AG08395 (cell line): ENCODE measurements at regions not wholly inside any gene's neighbourhood (a gene's known extent, or its start where the extent isn't known, plus 50 kb on each side); places are given as distances from the start of the nearest gene placed in this dataset.

Experiments used
- DNase-seq: peaks from one replicate; pipeline ENCODE4 v3.0.0; 2012; ENCODE audit warnings: mixed read lengths, low spot score

DNA sequence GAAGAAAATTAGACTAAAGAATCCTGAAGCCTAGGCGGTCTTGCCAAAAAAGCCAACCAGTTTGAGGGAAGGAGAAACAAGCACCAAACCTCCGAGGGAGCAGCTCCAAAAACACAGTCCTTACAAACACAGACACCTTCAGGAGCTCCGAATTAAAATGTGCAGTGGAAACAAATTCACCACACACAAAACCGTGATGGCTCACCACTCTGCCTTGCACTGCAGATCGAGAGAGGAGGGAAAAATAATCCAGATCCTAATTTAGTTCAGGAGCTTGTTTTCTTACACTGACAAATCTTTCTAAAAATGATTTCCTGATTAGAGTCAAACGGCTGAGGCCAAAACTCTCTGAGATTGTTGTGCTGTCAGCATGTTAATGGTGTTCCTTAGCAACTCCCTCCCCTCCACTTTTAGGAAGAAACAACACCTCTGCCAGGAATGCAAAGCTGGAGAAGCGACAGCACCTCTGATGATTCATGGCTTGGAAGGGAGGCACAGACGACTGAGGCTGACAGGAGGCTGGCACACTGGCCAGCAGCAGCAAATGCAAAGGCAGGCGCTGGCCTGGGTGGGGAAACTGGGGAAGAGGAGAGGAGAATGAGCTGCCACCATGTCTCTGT lies 249.4 kb upstream of the KLHL29 start:
- no peak for DNase-seq

DNA sequence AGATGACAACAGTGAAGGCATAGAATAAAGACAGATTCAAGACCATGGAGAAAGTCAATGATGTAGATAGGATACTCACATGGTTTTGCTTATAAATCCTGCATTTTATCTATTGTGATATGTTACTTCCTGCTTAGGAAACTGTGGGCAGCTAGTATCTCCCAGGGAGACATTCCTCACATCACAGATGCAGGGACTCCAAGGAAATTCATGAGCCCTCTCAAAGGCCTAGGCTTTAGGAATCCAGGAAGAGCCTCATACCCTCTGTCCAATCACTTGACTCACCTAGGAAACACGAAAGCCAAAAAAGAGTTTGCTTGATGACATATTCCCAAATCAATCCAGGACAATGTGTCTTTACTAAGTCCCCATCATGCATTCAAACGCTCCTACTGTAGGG lies 247.8 kb upstream of the KLHL29 start:
- DNase-seq, result no peak

DNA sequence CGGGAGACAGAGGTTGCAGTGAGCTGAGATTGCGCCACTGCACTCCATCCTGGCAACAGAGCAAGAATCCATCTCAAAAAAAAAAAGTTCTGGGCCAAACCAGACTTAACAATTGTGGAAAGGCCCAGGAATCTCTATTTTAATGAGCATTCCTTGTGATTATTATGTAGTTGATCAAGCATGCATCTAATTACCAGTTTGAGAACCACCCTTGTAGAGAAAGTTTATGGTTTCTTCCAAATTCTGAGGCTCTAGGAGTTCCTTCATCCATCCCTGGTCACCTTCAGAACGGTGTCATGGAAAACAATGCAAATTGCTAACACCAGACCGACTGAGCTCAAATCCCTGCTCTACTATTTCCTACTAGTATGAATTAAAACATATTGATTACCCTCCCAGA lies 246.3 kb upstream of the KLHL29 start:
- DNase-seq, result no peak

DNA sequence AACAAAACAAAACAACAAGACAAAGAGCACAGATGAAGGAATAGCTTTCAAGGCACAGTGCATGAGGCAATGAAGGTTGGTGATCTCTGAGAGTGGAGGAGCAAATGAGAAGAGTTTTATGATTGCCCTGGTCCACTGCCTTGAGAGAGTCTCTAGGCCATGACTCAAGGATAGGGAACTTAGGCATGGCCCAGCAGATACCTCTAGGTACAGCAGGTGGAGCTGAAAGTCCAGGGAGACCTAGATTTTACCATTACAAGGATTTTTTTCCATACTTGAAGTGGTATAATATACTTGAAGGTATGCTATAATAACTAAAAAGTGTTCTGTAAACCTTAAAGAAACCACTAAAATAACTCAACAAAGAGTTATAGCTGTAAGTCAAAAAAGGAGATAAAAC lies 239.5 kb upstream of the KLHL29 start:
- DNase-seq, result no peak

DNA sequence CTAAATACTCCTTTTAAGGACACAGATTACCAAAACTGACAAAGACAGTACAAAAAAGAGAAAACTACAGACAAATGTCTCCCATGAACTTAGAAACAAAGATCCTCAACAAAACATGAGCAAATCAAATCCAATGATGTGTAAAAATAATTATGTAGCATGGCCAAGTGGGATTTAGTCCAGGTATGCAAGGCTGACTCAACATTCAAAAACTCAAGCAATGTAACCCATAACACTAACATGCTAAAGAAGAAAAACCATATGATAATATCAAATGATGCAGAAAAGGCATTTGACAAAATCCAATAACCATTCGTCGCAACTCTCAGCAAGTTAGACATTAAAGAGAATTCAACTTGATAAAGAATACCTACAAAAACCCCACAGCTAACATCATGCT lies 239.0 kb upstream of the KLHL29 start:
- no peak for DNase-seq

DNA sequence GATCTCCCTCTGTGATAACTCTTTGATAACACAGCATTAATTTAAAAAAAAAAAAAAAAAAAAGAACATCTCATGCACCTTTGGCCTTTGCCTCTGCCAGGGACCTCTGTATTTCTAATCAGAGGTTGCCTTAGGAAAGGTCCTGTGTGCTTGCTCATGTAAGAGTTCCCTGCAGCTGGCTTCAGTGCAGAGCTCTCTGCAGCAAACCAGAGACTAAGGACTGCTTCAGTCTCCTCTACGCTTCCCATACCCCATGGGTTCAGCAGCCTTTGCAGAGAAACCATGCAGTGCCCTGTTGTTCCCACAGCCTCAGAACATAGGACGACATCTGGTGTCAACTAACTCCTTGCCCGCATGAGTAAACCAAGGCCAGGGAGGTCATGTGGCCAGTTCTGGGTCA lies 236.6 kb upstream of the KLHL29 start:
- no peak for DNase-seq

DNA sequence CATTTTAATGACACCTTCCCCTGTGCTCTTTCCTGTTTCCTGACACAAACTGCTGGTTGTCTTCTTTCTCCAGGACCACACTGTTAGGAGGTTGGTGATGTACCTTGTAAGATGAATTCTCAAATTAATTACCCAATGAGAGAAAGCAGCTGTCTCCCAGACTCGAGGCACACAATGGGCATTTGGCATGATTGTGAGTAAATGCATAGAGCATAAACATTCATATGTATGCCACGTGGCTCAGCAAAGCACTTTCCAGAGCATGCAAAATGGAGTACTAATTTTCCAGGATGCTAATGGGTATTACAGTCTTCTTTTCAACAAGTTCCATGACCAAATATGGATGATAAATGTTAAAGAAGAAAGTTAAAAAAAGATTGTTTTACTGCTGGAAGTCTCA lies 235.2 kb upstream of the KLHL29 start:
- no peak for DNase-seq

DNA sequence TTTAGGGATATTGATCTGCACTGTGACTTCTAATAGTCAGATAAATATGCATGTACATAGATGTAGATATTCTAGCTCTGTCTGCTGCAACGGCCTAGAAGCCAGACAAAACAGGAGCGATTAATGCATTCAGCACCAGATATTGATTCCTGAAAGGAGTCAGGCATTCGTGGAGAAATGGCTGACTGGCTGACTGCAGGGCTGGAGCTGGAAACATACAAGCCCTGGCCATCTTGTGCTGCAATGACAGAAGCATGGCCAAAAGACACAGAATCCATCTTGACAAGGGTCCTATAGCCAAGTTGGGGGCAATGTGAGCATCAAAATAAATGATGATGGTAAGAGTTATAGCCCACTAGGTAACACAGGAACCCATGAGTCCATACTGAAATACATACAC lies 231.5 kb upstream of the KLHL29 start:
- DNase-seq, result no peak

DNA sequence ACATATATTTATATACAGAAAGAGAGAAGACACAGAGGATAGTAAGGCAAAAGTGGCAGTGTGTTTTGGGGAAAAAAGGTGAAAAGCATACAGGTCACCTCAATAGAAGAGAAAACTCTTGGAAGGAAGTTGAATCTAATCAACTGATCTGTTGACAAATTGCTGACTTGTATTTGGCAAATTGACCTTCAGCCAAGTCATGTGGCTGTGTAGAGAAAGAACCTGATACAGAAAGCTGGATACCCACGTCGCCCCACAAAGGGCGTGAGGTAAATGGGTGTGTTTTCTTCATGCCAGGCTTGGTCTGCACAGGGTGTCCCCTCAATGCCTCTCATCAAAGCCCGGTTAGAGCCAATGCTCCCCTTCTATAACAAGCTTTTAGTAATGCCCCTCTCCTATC lies 230.0 kb upstream of the KLHL29 start:
- DNase-seq, result no peak

DNA sequence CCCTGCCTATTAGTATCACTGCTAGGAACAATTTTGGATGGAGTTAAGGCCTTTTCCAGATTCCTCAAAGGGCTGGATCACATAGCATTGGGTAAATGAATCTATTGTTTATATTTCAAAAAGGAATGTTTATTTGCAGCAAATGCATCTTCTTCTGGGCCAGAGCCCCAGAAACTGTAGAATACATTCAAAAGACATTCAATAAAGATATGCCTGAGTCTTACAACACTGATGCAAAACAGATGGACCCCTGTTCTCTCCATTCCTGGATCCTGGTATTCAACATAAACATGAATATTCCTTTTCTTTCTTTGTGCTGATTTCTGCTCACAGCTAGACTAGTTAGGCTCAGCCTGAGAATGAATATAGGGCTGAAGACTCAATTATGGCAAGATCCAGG lies 227.2 kb upstream of the KLHL29 start:
- no peak for DNase-seq

DNA sequence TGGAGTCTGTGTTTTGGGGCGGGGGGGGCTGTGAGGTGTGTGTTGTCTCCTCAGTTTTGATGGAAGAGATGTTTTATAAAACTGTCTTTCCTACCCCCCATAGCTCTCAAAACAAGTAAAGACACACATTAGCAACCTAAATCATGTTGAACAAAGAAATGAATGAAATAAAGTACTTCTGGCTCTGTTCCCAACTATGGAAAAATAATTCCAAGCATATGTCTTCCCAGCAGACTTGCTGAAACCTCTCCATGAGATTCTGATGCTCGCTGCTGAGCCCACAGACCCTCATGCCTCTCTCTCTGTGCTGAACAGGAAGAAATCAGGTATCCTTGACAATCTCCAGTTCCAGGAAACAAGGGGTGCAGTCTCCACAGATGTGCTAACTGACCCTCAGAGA lies 226.7 kb upstream of the KLHL29 start:
- DNase-seq, result no peak

DNA sequence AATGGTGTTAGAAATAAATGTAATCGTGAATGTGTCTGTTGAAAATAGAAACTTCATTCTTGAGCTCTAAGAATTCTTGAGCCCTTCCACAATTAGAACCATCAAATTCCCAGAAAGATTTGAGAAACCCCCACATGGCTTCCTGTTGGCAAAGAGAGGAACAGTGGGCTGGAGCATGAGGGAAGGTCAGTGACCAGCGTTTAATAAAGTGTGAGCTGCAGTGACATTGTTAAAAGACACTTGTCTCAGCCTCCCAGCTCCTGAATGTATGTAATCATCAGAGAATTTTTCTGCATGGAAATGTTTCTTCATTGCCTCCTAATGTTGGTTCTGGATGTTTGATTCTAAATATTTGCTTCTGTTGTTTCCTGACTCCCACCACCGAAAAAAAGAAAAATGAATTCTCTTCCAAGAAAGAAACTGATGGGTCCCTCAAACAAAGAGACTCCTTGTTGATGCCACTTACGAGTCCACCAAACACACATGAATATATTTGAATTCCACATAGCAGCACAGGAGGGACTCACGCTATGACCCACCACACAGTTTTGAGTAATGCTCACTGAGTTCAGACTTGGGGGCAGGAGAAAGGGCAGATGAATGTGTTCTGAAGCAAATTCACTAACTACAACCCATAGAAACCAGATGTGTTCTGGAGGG lies 225.1 kb upstream of the KLHL29 start:
- no peak for DNase-seq

DNA sequence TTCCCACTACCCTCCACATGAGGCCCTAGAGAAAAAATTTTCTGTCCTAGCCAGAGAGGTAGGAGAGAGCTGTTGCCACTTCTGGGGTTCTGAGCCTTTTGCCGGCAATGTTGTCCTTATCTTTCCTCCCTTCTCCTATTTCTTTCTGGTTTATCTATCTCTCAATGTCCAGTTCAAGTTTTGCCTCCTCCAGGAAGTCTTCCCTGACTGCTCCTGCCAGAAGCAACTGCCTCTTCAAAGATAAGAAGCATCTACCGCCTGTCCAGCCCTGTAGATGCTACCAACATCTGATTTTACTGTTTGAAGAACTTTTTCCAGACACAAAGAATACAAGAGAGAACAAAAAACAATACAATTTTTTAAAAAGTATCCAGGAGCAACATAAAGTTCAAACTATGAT lies 220.8 kb upstream of the KLHL29 start:
- no peak for DNase-seq

DNA sequence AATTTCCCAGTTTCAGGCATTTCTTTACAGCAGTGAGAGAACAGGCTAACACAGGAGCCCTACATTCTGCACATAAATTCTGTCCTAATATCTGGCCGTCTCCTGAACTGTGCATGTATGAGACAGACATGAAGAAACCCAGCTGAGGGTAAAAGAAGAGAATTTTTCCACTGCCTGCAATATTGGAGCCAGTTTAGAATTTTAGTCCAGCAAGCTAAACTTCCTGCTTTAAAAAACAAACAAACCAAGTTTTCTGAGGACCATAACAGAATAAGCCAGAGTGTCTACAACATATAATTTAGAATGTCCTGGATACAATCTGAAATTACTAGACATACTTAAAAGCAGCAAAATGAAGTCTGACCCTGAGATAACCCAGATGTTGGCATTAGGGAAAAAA lies 215.1 kb upstream of the KLHL29 start:
- DNase-seq, result no peak

DNA sequence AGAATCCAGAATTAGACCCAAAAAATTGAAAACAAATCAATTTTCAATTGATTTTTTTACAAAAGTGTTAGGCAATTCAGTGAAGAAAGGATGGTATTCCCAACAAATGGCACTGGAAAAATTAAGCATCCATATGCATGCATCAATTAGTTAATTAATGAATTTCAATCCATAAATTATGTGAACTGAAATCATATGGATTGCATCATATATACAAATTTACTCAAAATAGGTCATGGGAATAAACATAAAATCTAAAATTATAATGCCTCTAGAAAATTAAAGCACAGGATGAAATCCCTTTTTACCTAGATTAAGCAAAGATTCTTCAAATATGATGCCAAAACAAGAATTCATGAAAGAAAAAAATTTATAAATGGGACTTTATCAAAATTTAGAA lies 213.9 kb upstream of the KLHL29 start:
- DNase-seq, result no peak

DNA sequence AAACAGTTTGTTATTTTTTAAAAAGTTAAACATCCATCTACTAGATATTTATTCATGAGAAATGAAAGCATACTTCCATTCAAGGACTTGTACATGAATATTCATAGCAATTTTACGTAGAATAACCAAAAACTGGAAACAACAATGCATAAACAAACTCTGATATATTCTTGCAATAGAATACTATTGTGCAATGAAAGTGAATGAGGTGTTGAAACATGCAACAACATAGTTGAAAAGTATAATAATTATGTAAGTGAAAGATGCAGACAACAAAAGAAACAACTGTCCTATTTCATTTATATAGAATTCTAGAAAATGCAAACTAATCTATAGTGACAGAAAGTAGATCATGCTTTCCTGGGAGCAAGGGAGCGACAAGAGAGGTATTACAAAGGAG lies 206.6 kb upstream of the KLHL29 start:
- no peak for DNase-seq

DNA sequence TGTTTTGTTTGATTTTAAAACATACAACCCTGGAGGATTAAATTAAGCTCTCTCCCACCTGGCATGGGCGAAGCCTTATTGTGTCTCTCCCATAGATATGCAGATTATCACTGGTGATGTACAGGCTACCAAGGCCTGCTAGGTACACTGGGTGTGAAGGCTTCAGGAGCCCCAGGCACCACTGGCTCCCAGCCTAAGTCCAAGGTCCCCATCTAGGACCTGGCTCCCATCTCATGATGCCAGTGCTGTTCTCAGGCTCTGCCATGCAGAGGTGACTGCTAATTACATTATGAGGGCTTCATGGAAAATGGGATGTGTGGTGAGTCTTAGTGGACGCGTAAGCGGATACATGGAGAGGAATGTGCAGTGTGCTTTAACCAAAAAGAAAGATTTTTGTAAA lies 201.2 kb upstream of the KLHL29 start:
- no peak for DNase-seq

DNA sequence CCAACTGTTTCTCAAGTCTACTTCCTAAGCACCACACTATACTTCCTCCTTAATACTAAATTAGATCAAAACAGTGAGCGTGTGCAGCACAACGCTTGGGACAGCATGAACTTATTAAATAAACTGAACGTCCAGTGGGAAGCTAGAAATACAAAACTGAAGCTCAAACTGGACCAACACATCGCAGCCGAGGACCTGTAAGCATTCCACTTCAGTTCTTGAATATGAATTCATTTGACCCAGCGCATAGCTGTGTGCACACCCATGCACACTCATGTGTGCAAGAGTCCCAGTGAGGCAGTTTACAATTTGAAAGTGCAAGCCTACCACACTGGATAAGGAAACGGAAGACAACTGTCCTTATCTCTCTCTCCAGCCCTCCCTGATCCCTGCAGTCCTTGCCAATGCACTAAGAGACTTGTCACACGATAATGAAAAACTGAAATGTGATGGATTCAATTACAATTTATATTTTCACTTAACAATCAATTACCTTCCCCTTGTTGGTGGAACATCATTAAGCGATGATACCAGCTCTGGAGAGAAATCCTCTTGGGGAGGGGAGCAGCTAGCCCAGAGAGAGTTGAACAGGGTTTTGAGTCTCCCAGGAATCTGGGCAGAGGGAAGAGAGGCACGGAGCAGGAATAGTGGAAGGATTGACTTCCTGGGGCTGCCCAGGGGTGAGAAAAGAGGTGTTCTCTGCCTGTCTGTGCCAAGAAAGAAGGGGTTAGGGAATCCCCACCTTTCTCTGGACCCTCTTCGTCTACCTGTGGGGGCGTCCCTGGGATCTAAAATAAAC lies 186.5 kb upstream of the KLHL29 start:
- DNase-seq, result no peak

DNA sequence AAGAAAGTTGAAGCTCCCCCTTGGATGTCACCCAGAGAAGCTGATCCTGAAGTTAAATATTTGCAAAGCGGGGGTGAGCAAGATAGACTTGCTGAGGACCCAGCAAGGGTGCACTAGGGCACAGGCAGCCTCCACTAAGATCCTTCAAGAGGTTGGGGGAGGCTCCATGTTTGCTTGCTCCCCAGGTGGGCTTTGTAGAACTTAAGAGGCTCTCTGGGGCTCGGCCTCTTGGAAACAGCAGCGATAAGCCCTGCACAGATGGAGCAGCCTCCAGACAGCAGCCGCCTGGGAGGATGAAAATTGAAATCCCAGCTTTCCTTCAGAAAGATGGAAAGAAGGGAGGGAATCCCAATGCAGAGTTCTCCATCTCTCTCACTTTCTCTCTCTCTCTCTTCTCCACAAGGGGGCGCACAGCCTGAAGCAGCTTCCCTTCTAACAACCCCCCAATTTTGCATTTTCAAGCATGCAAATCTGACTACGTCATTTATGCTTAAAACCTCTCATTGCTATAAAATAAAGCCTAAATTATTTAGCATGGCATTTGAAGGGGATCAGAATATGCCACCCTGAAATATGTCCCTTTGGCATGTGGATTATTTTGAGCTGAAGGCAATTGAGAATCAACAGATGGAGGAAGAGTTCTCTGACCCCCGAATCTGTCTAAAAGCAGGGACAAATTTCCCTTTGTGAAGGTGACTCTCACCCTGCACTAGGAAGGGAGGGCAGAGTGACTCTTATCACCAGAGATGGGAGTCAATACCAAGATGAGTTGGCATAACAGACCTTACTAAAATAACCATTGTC lies 185.7 kb upstream of the KLHL29 start:
- DNase-seq, result peak; percentile 11

DNA sequence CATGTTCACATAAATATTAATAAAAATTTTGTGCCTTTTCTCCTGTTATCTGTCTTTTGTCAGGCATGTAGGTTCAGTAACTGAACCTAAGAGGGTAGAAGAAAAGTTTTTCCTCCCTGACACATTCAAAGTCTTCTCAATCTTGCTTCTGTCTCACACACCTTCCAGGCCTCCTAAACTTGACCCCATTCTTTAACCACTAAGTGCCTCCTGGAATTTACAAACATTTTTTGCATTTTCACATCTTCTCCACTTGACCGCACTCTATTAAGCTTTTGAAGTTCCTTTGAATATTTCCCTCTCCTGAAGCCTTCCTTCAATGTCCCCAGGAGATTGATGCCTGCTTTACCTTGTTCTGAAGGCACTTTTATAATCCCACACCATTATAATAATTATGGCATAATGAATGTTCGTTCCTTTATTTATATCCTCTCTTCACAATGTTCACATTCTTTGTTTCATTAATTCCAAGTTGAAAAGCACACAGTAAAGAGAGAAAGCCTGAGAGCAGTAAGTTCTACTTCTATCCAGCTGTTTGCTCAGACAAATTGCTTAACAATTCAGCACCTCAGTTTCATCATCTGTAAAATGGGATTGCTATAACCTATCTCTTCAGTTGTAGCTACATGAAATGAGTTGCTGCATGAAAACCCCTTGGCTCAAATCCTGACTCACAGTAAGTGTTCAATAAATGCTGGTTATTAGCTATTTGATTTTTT lies 184.8 kb upstream of the KLHL29 start:
- DNase-seq, result no peak

DNA sequence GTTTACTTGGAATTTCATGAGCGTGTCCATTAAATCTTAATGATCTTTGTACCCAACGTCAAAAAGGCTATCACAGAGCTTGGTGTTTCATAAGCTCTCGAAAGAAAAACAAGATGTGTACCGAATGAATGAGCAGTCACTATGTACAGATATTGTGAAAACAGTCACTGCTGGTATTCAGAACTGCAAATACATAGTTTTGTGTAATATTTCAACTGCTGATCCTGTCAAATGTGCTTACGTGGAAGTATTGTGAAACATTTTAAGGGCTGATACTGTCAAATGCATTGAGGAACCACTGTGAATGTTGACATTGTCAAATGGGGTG lies 184.2 kb upstream of the KLHL29 start:
- DNase-seq, result no peak

DNA sequence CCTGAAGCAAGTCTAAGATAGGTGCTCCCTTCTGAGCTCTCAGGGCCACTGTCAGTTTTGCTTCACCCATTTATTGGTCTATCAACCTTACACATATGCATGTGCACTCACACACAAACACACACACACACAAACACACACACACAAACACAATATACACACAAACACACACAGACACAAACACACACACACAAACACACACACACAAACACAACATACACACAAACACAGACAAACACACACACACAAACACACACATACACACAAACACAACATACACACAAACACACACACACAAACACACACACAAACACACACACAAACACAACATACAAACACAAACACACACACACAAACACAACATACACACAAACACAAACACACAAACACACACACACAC lies 181.6 kb upstream of the KLHL29 start:
- DNase-seq, result no peak
